CD4-positive, alpha-beta T cell treated with Interferon alpha-2 for 1 hour (primary cell): ENCODE measurements at regions not wholly inside any gene's neighbourhood (a gene's known extent, or its start where the extent isn't known, plus 50 kb on each side); places are given as distances from the start of the nearest gene placed in this dataset.

Experiments used
- DNase-seq, 2 donors: peaks; one replicate each; pipeline ENCODE4 v3.0.0-alpha.2; 2020 to 2022

GRCh38 chr1:209390764-209391163 lies 192.8 kb upstream of the CAMK1G start:
- DNase-seq, result no peak

GRCh38 chr1:209391792-209392191 lies 191.7 kb upstream of the CAMK1G start:
- DNase-seq, result no peak

- DNase-seq, result no peak
These were observed 188.3 kb upstream of the CAMK1G start for GRCh38 chr1:209395169-209395568.

- no peak for DNase-seq
These were observed 186.1 kb upstream of the CAMK1G start for GRCh38 chr1:209397371-209397770.

GRCh38 chr1:209397910-209398309 lies 185.6 kb upstream of the CAMK1G start:
- DNase-seq, result no peak

- peak; percentile 2 to 54 for DNase-seq
These were observed 185.1 kb upstream of the CAMK1G start for GRCh38 chr1:209398313-209398991.

GRCh38 chr1:209399800-209400199 lies 183.7 kb upstream of the CAMK1G start:
- DNase-seq, result no peak

- no peak for DNase-seq
These were observed 182.9 kb upstream of the CAMK1G start for GRCh38 chr1:209400351-209401220.

GRCh38 chr1:209402697-209403096 lies 180.8 kb upstream of the CAMK1G start:
- DNase-seq, result no peak

- no peak for DNase-seq
These were observed 179.6 kb upstream of the CAMK1G start for GRCh38 chr1:209403921-209404320.

- DNase-seq, result no peak
These were observed 178.9 kb upstream of the CAMK1G start for GRCh38 chr1:209404577-209404976.

GRCh38 chr1:209405183-209405814 lies 178.2 kb upstream of the CAMK1G start:
- DNase-seq, result no peak

- DNase-seq, result no peak
These were observed 177.3 kb upstream of the CAMK1G start for GRCh38 chr1:209406168-209406567.

GRCh38 chr1:209406595-209406994 lies 176.9 kb upstream of the CAMK1G start:
- DNase-seq, result no peak

- no peak for DNase-seq
These were observed 173.7 kb upstream of the CAMK1G start for GRCh38 chr1:209409780-209410179.

GRCh38 chr1:209411491-209411929 lies 172.0 kb upstream of the CAMK1G start:
- DNase-seq, result peak in 1 of 2 donors; percentile 6

GRCh38 chr1:209412036-209412435 lies 171.5 kb upstream of the CAMK1G start:
- no peak for DNase-seq

GRCh38 chr1:209412566-209412965 lies 170.9 kb upstream of the CAMK1G start:
- no peak for DNase-seq

- no peak for DNase-seq
These were observed 170.5 kb upstream of the CAMK1G start for GRCh38 chr1:209413062-209413461.

GRCh38 chr1:209414803-209415329 lies 168.6 kb upstream of the CAMK1G start:
- DNase-seq, result no peak

GRCh38 chr1:209416039-209416438 lies 167.5 kb upstream of the CAMK1G start:
- no peak for DNase-seq

GRCh38 chr1:209416716-209417115 lies 166.8 kb upstream of the CAMK1G start:
- DNase-seq, result no peak

GRCh38 chr1:209417761-209418160 lies 165.8 kb upstream of the CAMK1G start:
- no peak for DNase-seq
